BE2C (cell line): ENCODE measurements at regions not wholly inside any gene's neighbourhood (a gene's known extent, or its start where the extent isn't known, plus 50 kb on each side); places are given as distances from the start of the nearest gene placed in this dataset.

Source experiments
- DNase-seq: peaks from one replicate; pipeline ENCODE4 v3.0.0-alpha.2; 2020
- H3K27me3 ChIP-seq: fragments of 250-450 bp; sonication (Bioruptor Pico); 2 replicates; pipeline ENCODE4 v1.5.1; 2020; ENCODE audit warnings: mild to moderate bottlenecking
- H3K36me3 ChIP-seq: fragments of 250-450 bp; sonication (Bioruptor Pico); 2 replicates; pipeline ENCODE4 v1.5.1; 2020; ENCODE audit warnings: mild to moderate bottlenecking
- H3K4me1 ChIP-seq: fragments of 250-450 bp; sonication (Bioruptor Pico); 2 replicates; pipeline ENCODE4 v1.5.1; 2020
- H3K4me3 ChIP-seq: 2 replicates; pipeline ENCODE4 v1.5.1; 2011; ENCODE audit warnings: low read depth, low read length
- H3K9me3 ChIP-seq: fragments of 250-450 bp; sonication (Bioruptor Pico); 2 replicates; pipeline ENCODE4 v1.5.1; 2020
- TF ChIP-seq, protein P1 (sequence below): IDR thresholded peaks from 2 replicates; pipeline ENCODE4 v1.5.1; 2012; ENCODE audit warnings: mild to moderate bottlenecking, low read depth, low read length

DNA sequence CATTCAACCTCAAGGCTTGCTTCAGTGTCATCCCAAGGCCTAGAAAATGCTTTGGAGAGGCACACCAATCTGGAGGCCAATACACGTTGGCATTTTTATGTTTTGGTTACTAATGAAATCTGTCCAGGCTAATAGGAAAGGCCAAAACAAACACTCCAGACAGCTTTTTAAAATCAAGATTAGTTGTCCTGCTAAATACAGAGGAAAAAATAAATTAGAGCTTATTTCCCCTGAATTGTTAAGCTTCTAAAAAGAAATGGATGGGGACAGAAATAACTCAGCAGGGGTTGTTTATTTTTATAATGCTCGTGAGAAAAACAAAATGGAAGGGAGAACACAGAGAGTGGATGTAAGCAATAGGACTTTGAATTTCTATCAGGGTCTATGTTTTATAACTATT, 438.5 kb upstream of the LRRC4C start:
- H3K9me3 ChIP-seq, result no peaks in the 10 kb centered on the region
- TF ChIP-seq, protein P1, sequence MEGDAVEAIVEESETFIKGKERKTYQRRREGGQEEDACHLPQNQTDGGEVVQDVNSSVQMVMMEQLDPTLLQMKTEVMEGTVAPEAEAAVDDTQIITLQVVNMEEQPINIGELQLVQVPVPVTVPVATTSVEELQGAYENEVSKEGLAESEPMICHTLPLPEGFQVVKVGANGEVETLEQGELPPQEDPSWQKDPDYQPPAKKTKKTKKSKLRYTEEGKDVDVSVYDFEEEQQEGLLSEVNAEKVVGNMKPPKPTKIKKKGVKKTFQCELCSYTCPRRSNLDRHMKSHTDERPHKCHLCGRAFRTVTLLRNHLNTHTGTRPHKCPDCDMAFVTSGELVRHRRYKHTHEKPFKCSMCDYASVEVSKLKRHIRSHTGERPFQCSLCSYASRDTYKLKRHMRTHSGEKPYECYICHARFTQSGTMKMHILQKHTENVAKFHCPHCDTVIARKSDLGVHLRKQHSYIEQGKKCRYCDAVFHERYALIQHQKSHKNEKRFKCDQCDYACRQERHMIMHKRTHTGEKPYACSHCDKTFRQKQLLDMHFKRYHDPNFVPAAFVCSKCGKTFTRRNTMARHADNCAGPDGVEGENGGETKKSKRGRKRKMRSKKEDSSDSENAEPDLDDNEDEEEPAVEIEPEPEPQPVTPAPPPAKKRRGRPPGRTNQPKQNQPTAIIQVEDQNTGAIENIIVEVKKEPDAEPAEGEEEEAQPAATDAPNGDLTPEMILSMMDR, result no peak
- H3K4me3 ChIP-seq, result no peak overlapping the region
- DNase-seq, result no peak
- H3K36me3 ChIP-seq, result no peaks in the 10 kb centered on the region
- H3K4me1 ChIP-seq, result no peaks in the 10 kb centered on the region
- no peaks in the 10 kb centered on the region for H3K27me3 ChIP-seq

DNA sequence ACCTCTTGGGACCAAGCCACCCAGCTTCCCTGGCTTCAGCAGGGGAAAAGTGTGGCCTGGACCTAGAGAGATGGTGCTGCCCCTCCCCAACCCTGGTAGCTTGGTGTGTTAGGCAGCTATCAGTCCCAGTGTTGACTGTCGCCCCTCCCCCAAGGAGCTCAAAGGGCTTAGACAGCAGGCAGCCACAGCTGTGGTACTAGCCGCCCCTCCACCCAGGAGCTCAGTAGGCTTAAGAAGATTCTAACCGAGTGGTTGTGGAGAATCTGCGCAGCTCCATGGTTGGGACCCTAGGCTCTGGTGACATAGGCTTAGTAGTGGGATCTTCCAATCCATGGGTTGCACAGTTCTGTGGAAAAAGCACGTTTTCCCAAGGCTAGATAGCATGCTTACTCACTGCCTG, 458.4 kb upstream of the LRRC4C start:
- no peaks in the 10 kb centered on the region for H3K4me1 ChIP-seq
- no peak for DNase-seq
- no peaks in the 10 kb centered on the region for H3K27me3 ChIP-seq
- TF ChIP-seq, protein P1, result no peak
- no peak overlapping the region for H3K4me3 ChIP-seq
- H3K36me3 ChIP-seq, result no peaks in the 10 kb centered on the region
- H3K9me3 ChIP-seq, result no peaks in the 10 kb centered on the region

DNA sequence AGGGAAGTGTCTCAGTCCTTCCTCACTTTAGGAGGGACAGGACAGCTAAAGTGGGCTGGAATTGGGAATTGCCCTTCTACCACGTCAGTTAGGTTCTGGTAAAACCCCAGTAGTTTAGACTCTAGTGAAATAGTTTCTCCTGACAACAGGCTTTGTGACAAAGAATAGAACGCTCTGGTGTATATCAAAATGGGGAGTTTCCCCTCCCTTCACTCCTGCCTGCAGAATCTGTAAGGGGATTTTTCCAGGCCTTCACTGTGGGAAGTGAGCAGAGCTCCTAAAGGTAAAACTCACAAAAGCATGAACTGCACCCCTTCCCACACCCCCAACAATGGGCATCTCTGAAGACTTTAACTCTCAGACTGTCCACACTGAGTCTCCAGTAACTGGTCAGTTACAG, 460.9 kb upstream of the LRRC4C start:
- Histone ChIP-seq H3K36me3 (no peaks in the 10 kb centered on the region), H3K4me1 (no peaks in the 10 kb centered on the region), H3K27me3 (no peaks in the 10 kb centered on the region), H3K4me3 (no peak overlapping the region), H3K9me3 (no peaks in the 10 kb centered on the region)
- no peak for DNase-seq
- TF ChIP-seq, protein P1, result no peak

DNA sequence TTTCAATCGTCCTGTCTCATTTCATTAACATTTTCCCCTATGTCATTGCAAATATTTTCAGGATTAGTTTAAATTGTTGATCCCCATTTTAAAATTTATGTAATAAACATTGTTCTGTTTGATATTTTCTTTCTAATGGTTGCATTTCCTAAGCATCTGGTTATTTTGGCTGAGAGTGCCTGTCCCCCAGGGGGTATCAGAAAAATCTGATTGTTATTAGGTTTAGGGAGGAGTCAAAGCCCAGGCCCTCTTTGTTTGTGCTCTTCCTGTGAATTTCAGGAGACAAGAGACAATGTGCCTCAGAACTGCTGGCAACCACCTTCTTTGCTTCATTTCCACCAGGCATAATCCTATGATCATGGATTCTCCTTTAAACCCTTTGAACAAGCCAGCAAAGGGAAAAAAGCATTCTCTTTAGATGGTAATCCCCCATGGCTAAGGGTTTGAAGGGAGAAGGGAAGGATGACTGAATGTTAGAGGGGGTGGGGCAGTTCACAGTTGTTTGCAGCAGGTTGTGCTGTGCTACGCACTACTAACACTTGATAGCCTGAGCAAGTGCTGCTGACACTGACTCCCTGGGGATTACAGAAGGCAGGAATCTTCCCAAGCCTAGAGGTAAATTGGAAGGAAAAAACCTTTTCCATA, 462.4 kb upstream of the LRRC4C start:
- no peak for DNase-seq
- no peak overlapping the region for H3K4me3 ChIP-seq

DNA sequence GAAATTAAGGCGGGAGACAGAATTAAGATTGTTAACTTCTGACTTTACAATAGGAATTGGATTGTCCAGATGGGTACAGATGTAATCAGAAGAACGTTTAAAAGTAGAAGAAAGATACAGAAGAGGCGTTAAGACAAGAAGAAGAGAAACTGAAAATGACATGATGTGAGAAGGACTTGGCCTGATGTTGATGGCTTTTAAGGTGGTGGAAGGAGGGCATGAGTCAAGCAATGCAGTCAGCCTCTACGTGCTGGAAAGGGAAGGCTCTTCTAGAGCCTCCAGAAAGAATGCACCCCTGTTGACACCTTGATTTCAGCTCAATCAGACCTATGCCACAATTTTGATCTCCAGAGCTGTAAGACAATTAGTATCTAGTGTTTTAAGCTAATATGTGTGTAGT, 466.9 kb upstream of the LRRC4C start:
- Histone ChIP-seq H3K27me3 (no peaks in the 10 kb centered on the region), H3K36me3 (no peaks in the 10 kb centered on the region), H3K9me3 (no peaks in the 10 kb centered on the region), H3K4me1 (no peaks in the 10 kb centered on the region), H3K4me3 (no peak overlapping the region)
- TF ChIP-seq, protein P1, result no peak
- DNase-seq, result no peak

More for the DNA sequence above, 462.4 kb upstream of the LRRC4C start:
- no peaks in the 10 kb centered on the region for H3K4me1 ChIP-seq
- TF ChIP-seq, protein P1, result no peak
- H3K27me3 ChIP-seq, result no peaks in the 10 kb centered on the region
- H3K9me3 ChIP-seq, result no peaks in the 10 kb centered on the region
- no peaks in the 10 kb centered on the region for H3K36me3 ChIP-seq

DNA sequence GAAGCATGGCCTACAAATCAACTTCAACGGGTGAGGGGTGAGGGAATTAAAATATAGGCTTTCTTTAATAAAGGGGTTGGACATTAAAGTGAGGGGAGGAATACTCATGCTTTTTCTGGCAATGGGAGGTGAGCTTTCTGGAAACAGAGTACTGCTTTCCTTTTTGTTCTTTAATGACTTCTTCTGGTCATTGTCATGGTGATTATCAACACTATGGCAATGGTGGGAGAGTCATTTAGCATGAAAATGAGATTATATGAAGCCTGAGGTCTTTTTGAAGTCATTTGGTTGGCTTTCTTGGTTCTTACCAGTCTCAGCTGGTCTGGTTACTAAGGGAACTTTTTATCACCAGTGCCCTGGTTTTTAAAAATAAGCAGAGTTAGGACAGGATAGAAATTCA, 475.8 kb upstream of the LRRC4C start:
- no peaks in the 10 kb centered on the region for H3K9me3 ChIP-seq
- TF ChIP-seq, protein P1, result no peak

More for the DNA sequence above, 475.8 kb upstream of the LRRC4C start:
- DNase-seq, result no peak
- no peak overlapping the region for H3K4me3 ChIP-seq
- no peaks in the 10 kb centered on the region for H3K36me3 ChIP-seq
- no peaks in the 10 kb centered on the region for H3K27me3 ChIP-seq
- no peaks in the 10 kb centered on the region for H3K4me1 ChIP-seq
